CD4-positive, alpha-beta T cell treated with Interleukin-4 for 1 hour (primary cell): ENCODE measurements at regions not wholly inside any gene's neighbourhood (a gene's known extent, or its start where the extent isn't known, plus 50 kb on each side); places are given as distances from the start of the nearest gene placed in this dataset.
"Not testable (repeated sequence)": the region's sequence is repeated elsewhere in the genome, so short reads cannot be mapped to it uniquely, and the experiment has no call there.

ENCODE experiments used
- DNase-seq, 2 donors: peaks; one replicate each; pipeline ENCODE4 v3.0.0-alpha.2; 2020 to 2022

DNA sequence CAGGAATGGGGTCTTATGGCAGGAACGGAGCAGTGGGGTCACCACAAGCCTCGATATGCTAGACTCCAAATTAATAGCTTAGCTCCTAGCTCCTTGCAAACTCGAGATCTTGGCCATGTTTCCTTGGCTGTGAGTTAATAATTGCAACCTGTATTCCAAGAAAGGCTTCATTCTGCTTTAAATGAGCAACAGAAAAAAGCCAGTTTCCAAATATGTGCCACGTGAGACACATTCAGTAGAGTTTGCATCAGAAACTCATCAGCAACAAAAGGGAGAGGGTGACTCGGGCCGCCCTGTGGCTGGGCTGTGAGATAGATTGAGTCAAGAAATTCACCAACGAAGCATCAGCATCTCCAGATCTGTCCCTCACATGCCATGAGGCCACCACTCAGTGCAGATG, 112.0 kb downstream of the NPTX2 start:
- no peak for DNase-seq

DNA sequence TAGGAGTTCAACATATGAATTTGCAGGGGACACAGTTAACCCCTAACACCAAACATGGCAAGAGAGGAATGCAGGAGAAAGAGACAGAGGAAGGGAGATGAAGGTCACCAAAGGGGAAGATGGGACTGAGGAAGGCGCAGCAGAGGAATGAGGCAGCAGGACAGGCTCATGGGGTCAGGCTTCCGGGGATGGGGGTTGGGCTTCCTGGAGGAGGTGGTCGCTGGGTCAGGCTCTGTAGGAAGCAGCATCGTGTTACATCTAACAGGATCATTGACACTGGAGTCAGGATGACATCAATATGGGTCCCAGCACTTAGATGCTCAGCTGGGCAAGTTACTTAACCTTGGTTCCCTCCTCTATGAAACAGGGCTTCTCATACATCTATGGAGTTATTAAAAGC, 113.2 kb downstream of the NPTX2 start:
- no peak for DNase-seq

DNA sequence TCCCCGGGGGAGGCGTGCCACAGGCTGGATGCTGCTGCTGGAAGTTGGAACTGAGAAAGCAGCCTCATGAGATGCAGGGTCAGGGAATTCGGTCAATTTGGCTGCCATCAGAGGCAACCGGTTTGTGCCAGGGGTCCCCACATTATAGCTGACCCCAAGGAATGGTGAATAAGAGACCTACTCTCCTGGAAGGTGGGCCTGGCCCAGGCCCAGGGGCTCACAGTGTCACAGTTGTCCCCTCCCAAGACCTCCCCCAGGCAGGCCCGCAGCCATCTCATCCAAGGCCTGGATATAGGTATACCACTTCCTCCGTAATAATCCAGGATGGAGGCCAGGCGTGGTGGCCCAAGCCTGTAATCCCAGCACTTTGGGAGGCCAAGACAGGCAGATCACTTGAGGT, 114.6 kb downstream of the NPTX2 start:
- DNase-seq, result no peak

DNA sequence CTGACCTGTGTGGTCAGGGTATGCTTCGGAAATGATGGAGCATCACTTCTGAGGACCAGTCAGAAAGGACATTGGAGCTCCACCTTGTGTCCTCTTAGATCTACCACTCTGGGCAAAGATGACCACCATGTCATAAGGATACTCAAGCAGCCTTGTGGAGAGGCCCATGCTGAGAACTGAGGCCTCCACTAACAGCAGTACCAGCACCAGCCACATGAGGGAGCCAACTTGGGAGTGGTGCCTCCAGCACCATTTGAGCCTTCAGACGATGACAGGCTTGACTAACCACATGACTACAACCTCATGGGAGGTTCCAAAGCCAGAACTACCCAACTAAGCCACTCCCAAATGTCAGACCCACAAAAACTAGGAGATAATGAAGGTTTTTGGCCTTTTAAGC, 116.0 kb downstream of the NPTX2 start:
- peak in 1 of 2 donors; percentile 2 for DNase-seq

DNA sequence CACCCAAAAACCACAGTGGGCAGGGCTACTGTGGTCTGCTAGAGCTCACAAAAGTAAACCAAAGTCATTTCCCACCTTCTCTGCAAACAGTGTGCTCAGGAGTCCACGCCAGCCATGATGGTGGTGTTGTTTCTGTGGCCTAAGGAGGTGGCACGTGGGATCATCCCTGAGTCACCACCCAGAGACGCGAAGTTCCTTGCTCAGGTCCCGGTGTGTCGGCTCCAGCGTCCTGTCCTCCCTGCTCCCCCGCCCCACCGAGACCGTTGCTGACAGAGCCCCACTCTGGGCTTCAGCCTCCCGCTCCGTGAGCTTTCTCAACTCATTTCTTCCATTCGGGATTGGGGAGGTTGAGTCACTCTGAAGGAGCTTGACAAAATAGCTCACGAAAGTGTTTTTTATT, 118.7 kb downstream of the NPTX2 start:
- no peak for DNase-seq

DNA sequence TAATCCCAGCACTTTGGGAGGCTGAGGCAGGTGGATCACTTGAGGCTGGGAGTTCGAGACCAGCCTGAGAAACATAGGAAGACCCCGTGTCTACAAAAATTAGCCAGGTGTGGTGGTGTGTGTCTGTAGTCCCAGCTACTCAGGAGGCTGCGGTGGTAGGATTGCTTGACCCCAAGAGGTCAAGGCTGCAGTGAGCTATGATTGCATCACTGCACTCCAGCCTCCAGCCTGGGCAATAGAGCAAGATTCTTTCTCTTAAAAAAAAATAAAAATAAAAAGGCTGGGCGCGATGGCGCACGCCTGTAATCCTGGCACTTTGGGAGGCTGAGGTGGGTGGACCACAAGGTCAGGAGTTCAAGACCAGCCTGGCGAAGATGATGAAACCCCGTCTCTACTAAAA, 119.4 kb downstream of the NPTX2 start:
- DNase-seq, result not testable (repeated sequence)

DNA sequence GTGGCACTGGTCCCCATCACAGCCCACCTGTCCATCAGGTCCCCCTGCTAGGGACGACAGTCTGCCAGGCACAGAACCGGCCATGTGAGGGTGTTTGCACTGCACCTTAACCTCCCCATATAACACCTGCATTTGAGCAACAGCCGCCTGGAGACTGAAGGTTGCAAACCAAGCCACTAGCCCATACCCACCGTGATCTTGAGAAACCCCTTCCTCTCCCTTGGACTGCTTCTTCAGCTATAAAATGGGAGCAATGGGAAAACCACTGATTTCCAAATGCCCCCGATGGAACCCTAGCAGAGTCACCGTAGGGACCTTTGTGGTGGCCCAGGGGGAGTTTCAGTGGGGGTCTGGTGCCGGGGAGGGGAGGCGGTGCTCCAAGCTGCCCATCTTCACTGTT, 120.1 kb downstream of the NPTX2 start:
- no peak for DNase-seq

DNA sequence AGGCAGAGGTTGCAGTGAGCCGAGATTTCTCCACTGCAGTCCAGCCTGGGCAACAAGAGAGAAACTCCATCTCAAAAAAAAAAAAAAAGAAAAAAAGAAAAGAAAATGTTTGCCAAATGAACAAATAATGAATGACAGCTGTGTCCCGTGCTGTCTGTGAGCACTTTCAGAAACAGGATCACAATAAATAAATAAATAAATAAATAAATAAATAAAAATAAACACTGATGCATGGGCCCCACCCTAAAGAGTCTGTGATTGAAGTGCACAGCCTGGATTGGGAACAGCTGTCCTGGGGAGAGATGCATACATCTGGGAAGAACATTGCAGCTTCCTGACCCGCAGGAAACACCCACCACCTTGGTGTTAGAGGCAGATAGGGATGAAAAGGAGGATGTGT, 123.6 kb downstream of the NPTX2 start:
- DNase-seq, result no peak

DNA sequence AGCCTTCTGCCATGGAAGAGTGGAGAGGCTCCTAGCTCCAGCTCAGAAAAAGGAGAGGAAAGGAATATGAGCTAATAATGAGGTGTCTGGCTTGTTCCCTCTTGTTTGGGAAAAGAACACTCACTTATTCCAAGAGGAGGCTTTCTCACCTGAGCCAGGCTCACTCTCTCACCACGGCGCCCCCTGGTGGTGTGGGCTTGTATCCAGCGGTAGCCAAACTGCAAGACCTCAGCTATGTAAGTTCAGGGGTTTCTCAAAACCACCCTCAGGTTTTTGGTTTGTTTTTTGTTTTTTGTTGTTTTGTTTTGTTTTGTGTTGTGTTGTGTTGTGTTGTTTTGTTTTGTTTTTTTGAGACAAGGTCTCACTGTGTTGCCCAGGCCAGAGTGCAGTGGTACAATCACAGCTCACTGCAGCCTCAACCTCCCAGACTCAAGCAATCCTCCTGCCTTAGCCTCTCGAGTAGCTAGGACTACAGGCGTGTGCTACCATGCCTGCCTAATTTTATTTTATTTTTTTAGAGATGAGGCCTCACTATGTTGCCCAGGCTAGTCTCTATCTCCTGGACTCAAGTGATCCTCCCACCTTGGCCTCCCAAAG, 124.0 kb downstream of the TMEM130 start:
- peak; percentile 45 to 60 for DNase-seq

DNA sequence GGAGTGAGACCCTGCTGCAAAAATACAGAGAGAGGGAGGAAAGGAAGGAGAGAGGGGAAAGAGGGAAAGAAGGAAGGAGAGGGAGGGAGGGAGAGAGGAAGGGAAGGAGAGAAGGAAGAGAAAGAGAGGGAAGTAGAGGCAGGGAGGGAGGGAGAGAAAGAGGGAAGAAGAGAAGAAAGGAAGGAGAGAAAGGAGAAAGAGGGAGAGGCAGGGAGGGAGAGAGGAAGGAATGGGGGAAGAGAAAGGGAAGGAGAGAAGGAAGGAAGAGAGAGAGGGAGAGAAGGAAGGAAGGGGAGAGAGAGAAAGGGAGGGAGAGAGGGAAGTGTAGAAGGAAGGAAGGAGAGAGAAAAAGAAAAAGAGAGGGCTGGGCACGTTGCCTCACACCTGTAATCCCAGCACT, 121.7 kb downstream of the TMEM130 start:
- no peak for DNase-seq

DNA sequence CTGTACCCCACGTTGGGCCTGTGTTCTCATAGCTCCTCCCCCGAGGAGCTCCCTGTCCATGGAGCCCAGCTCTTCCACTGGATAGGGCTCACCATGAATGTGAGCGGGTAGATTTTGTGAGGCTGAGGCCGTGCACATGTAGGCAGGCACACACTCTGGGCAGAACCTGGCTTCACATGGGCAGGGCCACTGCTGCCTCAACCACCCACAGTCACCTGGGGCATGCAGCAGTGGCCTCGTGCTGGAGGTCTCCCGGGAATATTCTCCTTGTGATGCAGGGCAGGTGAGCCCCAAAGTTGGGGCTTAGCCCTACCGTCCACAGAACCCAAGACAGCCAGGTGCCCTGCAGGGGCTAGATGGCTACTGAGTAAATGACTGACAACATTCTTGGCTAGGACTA, 116.6 kb downstream of the TMEM130 start:
- no peak for DNase-seq

DNA sequence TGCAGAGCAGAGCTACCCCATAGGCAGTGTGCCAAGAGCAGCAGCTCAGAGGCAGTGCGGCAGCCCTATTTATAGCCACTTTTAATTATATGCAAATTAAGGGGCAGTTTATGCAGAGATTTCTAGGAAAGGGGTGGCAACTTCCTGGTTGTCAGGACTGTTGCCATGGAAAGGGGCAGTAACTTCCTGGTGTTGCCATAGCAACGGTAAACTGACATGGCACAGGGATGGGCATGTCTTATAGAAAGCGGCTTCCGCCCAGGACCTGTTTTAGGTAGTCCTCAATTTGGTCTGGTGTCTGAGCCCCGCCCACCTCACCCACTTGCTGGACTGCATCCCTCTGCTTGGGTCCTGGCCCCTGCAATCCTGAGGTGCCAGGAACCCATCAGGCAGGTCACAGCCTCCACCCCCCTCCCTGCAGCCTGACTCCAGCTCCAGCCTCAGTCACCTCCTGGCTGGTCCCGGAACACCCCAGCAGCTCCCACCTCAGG, 115.8 kb downstream of the TMEM130 start:
- DNase-seq, result no peak

DNA sequence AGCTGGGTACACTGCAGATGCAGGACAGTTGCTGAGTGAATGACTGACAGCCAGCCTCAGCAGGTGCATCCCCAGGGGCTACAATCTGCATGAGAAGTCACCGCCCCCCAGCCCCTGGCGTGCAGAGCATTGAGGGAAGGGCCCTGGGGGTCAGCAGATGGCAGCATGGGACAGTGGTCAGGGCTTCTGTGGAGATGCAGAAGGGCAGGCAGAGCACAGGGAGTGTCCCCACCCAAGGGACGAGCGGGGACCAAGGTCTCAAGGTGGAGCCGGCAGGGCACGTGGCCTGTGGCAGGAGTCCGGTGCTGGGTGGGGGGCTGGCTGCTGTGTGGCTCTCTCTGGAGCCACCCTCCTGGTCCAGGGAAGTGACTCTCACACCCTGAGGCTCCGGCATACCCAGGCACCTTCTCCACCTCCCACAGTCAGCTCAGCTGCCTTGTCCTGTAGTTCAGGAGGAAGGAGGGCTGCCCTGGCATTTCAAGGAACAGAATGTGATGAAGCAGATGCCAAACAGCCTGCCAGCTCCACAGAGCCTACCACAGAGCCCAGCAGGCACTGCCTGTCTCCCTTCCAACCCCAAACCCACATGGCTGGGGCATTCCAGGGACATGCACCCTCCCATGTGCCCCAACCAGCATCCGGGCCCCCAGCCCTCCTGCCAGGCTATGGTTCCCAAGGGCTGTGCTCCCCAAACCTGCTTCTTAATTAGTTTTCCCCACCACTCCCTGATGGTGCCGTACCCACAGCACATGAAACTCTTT, 114.5 kb downstream of the TMEM130 start:
- no peak for DNase-seq

DNA sequence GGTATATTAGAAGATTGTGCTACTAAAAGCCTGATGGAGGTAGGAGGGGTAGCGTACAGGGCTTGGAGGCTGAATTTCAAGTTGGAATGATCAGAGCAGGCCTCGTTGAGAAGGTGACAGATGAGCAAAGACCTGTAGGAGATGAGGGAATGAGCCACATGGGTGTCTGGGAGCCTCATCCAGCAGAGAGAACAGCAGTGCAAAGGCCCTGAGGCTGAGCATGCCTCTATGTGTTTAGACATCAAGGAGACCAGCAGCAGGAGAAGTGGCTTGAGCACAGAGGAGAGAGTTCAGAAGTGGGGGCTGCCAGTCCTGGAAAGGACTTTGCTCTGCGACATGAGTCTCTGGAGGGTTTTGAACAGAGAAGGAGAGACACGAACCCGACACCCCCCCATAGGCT, 111.7 kb downstream of the TMEM130 start:
- no peak for DNase-seq

DNA sequence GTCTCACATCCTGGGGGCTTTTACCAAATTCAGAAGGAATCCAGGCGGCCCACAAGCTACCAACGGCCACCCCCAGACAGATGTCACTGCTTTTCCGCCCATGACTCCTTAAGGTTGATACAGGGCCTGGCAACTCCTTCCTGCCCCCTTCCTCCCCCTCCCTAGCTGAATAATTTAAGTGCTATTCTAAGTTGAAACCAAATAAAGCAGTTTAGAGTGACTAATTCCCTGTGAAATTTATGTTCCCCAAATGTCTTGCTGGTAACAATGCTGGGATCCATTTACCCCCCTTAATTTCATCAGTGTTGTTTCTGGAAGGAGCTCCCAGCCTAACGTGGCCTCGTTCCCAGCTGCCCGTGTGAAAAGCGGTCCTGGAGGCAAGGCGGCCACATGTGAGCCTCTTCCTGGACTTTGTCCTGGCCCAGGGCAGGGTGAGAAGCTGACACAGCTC, 109.6 kb downstream of the TMEM130 start:
- DNase-seq, result no peak

DNA sequence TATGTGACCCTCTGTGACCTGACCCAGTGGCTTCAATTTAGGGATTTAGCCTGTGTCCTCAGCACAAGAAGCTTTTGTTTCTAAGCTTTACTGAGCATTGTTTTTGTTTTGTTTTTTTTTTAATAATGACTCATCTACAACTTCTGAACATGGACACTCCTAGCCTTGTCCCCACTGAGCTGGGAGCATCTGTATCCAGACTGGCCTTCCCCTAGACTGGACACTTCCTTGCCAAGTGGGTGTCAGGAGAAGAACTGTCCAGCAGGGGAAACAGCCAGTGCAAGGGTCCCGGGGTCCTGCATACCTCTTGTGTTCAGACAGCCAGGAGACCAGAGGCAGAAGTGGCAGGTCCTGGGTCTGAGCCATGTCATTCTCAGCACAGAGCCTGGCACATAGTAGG, 108.6 kb downstream of the TMEM130 start:
- DNase-seq, result no peak

DNA sequence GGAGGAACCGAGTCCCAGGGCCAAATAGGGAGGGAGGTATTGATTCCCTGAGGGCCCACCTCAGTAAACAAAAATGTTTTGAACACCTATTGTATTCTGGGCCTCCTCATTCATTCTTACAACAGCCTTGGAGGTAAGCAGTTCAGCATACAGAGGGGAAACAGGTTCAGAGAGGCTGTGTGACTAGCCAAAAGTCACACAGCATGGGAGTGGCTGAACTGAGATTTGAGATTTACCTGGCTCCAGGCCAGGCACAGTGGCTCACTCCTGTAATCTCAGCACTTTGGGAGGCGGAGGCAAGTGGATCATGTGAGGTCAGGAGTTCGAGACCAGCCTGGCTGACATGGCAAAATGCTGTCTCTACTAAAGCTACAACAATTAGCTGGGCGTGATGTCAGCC, 107.2 kb downstream of the TMEM130 start:
- no peak for DNase-seq

DNA sequence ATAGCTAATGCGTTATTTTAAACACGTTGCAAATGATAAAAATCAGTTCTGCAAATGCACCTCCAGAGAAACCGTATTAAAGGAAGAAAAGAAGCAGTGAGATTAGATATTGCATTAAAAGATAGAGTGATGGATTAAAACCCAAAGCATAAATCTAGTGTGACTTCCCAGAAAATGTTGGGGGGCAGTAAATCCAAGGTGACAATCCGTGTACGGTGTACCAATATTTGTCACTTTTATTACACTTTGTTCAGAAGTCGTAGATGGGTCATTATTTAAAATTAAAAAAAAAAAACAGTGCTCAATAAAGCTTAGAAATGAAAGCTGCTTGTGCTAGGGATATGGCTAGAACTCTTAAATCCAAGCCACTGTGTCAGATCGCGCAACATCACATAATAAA, 106.4 kb downstream of the TMEM130 start:
- no peak for DNase-seq

DNA sequence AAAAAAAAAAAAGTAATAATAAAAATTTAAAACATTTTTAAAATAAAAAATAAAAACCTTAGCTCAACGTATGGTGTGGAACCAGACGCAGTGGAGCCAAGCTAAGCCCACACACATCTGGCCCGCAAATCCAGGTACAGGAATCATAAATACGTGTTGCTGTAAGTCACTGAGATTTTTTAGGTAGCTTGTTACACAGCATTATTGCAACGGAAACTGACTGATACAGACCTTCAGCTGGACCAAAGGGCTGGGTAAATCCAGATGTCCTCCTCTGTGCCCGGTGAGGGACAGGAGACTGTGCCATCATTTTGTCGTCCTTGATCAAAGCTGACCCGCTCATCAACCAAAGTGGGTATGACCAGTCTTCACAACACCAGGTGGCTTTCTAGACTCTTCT, 104.9 kb downstream of the TMEM130 start:
- no peak for DNase-seq

DNA sequence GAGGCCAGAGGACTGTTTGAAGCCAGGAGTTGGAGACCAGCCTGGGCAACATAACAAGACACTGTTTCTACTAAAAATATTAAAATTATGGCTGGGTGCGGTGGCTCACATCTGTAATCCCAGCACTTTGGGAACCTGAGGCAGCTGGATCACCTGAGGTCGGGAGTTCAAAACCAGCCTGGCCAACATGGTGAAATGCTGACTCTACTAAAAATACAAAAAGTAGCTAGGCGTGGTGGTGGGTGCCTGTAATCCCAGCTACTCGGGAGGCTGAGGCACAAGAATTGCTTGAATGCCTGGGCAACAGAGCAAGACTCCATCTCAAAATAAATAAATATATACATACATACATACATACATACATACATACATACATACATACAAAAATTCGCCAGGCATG, 99.7 kb downstream of the TMEM130 start:
- DNase-seq, result not testable (repeated sequence)

DNA sequence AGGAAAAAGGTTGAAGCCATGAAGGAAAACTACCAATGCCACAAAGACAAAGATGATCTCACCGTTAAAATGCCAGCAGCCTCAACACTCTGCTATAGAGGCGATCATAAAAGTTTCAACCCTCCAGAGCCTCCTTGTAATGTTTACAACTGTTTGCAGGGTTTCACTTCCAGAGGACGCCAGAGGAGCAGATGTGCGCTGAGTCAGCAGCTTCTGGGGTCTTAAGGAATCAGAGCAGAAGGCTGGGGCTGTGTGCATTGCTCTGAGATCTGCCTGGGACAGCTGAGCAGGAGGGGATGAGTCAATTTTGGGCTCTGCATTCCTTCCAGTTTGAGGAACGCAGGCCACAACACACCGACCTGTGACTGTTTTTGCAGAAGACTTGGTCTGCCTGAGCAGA, 98.3 kb downstream of the TMEM130 start:
- no peak for DNase-seq

DNA sequence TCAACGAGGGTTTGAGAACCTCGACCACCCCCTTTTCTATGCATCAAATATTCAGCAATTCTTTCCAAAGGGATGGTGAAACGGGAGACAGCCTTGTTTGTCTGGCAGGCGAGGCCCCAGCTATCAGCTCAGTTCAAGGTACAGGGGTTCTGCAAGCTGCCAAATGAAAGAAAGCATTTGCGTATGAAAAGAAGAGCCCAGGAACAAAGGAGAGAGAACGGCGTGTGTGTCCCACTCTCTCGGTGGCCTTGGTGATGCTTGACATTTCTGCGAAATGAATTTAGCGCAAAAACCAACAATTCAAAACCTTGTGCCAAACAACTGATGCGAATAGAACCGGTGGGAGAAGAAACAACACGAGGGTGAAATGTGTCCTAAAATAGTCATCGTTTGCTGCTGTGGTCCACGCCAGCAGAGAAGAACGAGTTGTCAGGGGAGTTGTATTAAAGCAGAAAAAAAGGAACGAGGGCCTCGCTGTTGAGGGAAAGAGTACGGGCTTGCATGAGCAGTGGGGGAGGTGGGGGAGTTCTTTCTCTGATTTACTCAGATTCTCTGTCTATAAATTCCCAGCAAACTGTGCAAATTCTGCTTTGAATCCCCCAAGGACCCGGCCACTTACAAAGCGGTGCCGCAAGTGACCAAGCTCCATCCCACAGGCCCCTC, 97.7 kb downstream of the TMEM130 start:
- DNase-seq, result no peak

DNA sequence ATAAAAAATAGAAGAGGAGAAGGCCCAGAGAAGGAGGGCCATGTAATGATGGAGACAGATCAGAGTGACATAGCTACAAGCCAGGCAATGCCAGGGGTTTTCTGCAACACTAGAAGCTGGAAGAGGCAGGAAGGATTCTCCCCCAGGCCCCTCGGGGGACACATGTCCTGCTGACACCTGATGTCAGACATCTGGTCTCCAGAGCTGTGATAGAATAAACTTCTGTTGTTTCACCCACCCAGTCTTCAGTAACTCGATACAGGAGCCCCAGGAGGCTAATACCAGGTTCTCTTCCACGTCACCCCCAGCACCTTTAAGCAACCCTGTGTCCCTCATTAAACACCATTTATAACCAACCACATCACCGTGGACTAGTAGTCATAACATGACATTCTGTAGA, 94.9 kb downstream of the TMEM130 start:
- no peak for DNase-seq

DNA sequence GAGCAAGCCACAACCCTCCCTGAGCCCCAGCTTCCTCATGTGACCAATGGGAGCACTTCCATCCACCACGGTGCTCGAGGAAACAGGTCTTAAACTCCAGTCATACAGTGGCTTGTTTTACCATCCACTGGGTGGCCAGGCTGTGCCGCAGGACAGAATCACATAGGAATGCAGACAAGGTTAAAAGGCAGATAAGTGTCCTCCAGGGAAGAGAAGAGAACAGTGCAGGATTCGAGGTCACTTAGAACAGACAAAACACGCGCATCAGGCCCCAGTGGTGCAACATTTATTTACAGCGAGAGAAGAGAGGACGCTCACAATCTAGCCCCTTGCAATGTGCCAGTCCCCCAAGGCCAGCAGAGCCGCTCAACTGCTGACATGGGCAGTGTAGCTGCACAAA, 92.8 kb downstream of the TMEM130 start:
- DNase-seq, result no peak
